ENCODE measurements at regions not wholly inside any gene's neighbourhood (a gene's known extent, or its start where the extent isn't known, plus 50 kb on each side); places are given as distances from the start of the nearest gene placed in this dataset.

DNA sequence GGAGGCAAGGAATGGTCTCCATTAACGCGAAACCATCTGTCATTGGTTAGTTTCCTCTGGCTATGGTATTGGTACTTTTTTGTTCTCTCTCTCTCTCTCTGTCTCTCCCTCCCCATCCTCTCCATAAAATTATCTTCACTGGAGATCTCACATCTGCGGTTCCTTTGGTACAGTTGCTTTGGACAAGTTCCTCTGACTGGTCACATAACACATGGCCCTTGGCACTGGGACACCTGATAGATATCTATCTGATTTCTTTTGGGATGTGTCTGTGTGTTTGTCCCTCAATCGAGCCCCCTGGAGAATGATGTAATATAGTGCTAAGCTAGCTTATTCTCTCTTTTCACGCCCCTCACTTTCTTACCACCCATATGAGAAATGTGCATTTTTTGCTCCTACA is 682.0 kb upstream of the B3GALT2 start:
- Histone ChIP-seq H3K27me3 (no peaks in the 10 kb centered on the region), H3K36me3 (no peaks in the 10 kb centered on the region), H3K4me3 (no peak overlapping the region), H3K9me3 (no peaks in the 10 kb centered on the region), H3K27ac (no peak overlapping the region), H3K4me1 (no peaks in the 10 kb centered on the region)
- no peak for TF ChIP-seq POLR2A (IDR thresholded peaks at IDR 0.05)
- TF ChIP-seq, protein P1, sequence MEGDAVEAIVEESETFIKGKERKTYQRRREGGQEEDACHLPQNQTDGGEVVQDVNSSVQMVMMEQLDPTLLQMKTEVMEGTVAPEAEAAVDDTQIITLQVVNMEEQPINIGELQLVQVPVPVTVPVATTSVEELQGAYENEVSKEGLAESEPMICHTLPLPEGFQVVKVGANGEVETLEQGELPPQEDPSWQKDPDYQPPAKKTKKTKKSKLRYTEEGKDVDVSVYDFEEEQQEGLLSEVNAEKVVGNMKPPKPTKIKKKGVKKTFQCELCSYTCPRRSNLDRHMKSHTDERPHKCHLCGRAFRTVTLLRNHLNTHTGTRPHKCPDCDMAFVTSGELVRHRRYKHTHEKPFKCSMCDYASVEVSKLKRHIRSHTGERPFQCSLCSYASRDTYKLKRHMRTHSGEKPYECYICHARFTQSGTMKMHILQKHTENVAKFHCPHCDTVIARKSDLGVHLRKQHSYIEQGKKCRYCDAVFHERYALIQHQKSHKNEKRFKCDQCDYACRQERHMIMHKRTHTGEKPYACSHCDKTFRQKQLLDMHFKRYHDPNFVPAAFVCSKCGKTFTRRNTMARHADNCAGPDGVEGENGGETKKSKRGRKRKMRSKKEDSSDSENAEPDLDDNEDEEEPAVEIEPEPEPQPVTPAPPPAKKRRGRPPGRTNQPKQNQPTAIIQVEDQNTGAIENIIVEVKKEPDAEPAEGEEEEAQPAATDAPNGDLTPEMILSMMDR (IDR thresholded peaks at IDR 0.05): no peak
- no peak for TF ChIP-seq POLR2AphosphoS5 (IDR thresholded peaks at IDR 0.05)
- no peak for TF ChIP-seq EP300 (IDR thresholded peaks at IDR 0.05)
- DNase-seq (ENCODE audit: low spot score in 2 of 2): no peak
- WGBS: 81% methylated on average over 5 of the region's 5 CpGs

DNA sequence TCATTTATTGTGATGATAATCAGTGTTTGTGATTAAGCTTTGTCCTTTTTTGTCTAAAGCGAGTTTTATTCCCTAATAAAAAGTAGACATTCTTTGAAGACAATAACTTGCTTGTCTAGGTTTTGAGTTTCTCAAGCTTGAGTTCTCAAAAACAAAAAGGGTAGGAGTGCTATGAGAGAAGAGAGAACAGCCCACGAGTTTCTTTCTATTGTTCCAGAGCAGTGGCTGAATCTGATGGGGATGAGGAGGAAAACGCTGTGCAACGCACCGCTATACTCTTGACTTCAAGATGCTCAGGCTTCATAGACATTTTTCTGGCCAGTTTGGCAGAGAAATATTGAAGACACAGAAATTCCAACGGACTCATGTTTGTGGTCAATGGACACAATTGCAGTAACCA is 669.8 kb upstream of the B3GALT2 start:
- Histone ChIP-seq H3K27ac (no peak overlapping the region), H3K9me3 (no peaks in the 10 kb centered on the region), H3K4me3 (no peak overlapping the region), H3K36me3 (no peaks in the 10 kb centered on the region), H3K4me1 (no peaks in the 10 kb centered on the region), H3K27me3 (no peaks in the 10 kb centered on the region)
- TF ChIP-seq POLR2AphosphoS5 (IDR thresholded peaks at IDR 0.05) (no peak), POLR2A (IDR thresholded peaks at IDR 0.05) (no peak), EP300 (IDR thresholded peaks at IDR 0.05) (no peak)
- TF ChIP-seq, protein P1 (IDR thresholded peaks at IDR 0.05): no peak
- 89% methylated on average over 6 of the region's 6 CpGs for WGBS
- no peak for DNase-seq (ENCODE audit: low spot score in 2 of 2)

GRCh38 chr1:193850745-193851144 is 664.3 kb upstream of the B3GALT2 start:
- Histone ChIP-seq H3K27ac (no peak overlapping the region), H3K4me1 (no peaks in the 10 kb centered on the region), H3K36me3 (no peaks in the 10 kb centered on the region), H3K9me3 (no peaks in the 10 kb centered on the region), H3K27me3 (no peaks in the 10 kb centered on the region), H3K4me3 (no peak overlapping the region)
- TF ChIP-seq POLR2AphosphoS5 (IDR thresholded peaks at IDR 0.05): no peak
- no peak for TF ChIP-seq EP300 (IDR thresholded peaks at IDR 0.05)
- TF ChIP-seq, protein P1 (IDR thresholded peaks at IDR 0.05): no peak
- TF ChIP-seq POLR2A (IDR thresholded peaks at IDR 0.05): no peak
- WGBS: 60% methylated on average over 2 of the region's 2 CpGs
- no peak for DNase-seq (ENCODE audit: low spot score in 2 of 2)

GRCh38 chr1:193846876-193847604 is 660.6 kb upstream of the B3GALT2 start:
- Histone ChIP-seq H3K4me3 (no peak overlapping the region), H3K36me3 (no peaks in the 10 kb centered on the region), H3K9me3 (no peaks in the 10 kb centered on the region), H3K27me3 (no peaks in the 10 kb centered on the region), H3K27ac (no peak overlapping the region), H3K4me1 (no peaks in the 10 kb centered on the region)
- WGBS: 67% methylated on average over 2 of the region's 2 CpGs
- DNase-seq (ENCODE audit: low spot score in 2 of 2): no peak
- TF ChIP-seq, protein P1 (IDR thresholded peaks at IDR 0.05): no peak
- no peak for TF ChIP-seq POLR2A (IDR thresholded peaks at IDR 0.05)
- no peak for TF ChIP-seq POLR2AphosphoS5 (IDR thresholded peaks at IDR 0.05)
- TF ChIP-seq EP300 (IDR thresholded peaks at IDR 0.05): no peak

DNA sequence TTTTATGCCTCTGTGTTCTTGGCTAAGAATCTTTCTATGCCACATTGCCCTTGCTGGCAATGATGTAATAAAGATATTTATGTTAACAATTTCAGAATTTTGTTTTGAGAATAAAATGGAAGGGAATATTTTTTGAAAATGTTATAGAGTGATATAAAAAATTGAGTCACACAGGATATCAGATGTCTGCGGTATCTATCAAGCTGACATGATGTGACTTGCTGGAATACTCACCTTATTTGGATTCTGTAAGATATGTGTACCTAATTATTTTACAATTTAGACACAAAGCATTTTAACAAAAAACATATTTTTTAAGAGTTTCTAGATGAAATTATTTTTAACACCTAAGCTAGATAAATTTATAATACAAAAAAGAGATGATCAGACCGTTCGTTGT is 660.0 kb upstream of the B3GALT2 start:
- Histone ChIP-seq H3K4me1 (no peaks in the 10 kb centered on the region), H3K27ac (no peak overlapping the region), H3K36me3 (no peaks in the 10 kb centered on the region), H3K9me3 (no peaks in the 10 kb centered on the region), H3K27me3 (no peaks in the 10 kb centered on the region), H3K4me3 (no peak overlapping the region)
- TF ChIP-seq EP300 (IDR thresholded peaks at IDR 0.05) (no peak), POLR2AphosphoS5 (IDR thresholded peaks at IDR 0.05) (no peak), POLR2A (IDR thresholded peaks at IDR 0.05) (no peak)
- TF ChIP-seq, protein P1 (IDR thresholded peaks at IDR 0.05): no peak
- 71% methylated on average over 3 of the region's 3 CpGs for WGBS
- DNase-seq (ENCODE audit: low spot score in 2 of 2): no peak
